ENCODE measurements at regions not wholly inside any gene's neighbourhood (a gene's known extent, or its start where the extent isn't known, plus 50 kb on each side); places are given as distances from the start of the nearest gene placed in this dataset.

DNA sequence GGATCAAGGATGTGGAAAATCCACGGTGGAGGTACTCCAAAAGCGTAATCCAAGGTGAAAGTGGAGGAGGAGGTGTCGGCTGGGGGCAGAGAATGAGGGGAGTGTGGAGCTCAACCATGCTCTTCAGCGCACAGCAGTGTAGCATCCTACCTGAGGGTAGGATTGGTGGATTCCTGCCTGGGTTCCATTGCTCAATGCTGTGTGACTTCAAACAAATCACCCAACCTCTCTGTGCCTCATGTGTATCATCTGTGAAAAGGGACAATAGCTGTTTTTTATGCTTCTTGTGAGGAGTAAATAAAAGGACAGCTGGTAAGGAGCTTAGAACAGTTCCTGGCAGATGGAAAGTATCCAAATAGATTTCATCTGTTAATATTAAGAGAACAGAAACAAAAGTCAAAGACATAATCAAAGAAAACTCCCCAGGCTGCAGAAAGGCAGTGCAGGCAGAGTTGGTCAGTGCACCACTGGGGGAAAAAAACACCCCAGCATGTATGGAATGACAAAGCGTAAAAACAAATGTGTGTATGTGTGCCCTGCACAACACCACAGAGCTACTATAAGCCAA is 130.0 kb upstream of the HDAC4 start:
- TF ChIP-seq, protein P1, sequence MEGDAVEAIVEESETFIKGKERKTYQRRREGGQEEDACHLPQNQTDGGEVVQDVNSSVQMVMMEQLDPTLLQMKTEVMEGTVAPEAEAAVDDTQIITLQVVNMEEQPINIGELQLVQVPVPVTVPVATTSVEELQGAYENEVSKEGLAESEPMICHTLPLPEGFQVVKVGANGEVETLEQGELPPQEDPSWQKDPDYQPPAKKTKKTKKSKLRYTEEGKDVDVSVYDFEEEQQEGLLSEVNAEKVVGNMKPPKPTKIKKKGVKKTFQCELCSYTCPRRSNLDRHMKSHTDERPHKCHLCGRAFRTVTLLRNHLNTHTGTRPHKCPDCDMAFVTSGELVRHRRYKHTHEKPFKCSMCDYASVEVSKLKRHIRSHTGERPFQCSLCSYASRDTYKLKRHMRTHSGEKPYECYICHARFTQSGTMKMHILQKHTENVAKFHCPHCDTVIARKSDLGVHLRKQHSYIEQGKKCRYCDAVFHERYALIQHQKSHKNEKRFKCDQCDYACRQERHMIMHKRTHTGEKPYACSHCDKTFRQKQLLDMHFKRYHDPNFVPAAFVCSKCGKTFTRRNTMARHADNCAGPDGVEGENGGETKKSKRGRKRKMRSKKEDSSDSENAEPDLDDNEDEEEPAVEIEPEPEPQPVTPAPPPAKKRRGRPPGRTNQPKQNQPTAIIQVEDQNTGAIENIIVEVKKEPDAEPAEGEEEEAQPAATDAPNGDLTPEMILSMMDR (IDR thresholded peaks at IDR 0.05) = no peak
- TF ChIP-seq POLR2A (IDR thresholded peaks at IDR 0.05) = no peak
